Hematopoietic multipotent progenitor cell treated with erythropoietin and hydrocortisone succinate and interleukin-3 and kit ligand, for 8 days (in vitro differentiated cells): ENCODE measurements at regions not wholly inside any gene's neighbourhood (a gene's known extent, or its start where the extent isn't known, plus 50 kb on each side); places are given as distances from the start of the nearest gene placed in this dataset.
"Not testable (repeated sequence)": the region's sequence is repeated elsewhere in the genome, so short reads cannot be mapped to it uniquely, and the experiment has no call there.

Experiments used
- DNase-seq: peaks from one replicate; pipeline ENCODE4 v3.0.0-alpha.2; 2015

DNA sequence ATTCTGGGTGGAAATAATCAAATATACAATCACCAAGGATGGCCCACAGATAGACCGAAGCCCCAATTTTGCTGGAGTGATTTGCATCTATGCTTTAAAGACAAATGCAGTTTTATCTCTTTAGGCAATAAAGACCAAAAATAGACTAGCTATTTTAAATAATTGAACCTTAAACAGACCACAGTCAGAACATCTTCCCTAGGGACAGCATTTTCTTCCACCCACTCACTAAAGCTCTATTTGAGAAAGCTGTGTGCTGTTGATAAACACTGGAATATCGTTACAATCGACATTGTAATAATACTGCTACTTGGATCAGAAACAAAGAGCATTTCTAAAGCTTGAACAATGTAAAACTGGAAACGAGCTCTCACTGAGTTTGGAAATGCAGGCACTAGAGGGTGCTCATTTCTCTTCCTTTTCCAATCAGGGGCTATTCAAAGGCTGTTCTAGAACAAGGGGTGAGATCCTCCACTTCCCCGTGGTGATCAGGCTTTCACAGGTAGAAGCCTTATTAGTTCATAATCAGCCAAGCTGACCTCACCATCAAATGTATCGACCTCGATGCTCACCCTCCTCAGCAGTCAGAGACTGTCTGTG lies 209.3 kb upstream of the PRSS58 start:
- DNase-seq = not testable (repeated sequence)

DNA sequence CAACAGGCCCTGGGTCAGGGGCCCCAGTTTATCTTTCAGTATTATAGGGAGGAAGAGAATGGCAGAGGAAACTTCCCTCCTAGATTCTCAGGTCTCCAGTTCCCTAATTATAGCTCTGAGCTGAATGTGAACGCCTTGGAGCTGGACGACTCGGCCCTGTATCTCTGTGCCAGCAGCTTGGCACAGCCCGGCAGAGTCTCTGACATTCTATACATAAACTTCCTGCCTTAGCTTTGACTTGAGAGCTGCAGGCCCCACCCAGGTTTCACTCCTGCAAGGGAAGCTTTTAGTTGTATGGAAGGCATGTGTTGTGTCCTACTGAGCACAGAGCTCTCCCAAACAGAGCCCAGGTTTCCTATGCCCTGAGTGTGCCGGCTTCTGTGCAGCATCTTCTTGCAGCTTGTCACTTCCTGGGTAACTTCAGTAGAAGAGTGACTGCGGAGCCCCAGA lies 205.6 kb upstream of the PRSS58 start:
- DNase-seq = peak; percentile 65

DNA sequence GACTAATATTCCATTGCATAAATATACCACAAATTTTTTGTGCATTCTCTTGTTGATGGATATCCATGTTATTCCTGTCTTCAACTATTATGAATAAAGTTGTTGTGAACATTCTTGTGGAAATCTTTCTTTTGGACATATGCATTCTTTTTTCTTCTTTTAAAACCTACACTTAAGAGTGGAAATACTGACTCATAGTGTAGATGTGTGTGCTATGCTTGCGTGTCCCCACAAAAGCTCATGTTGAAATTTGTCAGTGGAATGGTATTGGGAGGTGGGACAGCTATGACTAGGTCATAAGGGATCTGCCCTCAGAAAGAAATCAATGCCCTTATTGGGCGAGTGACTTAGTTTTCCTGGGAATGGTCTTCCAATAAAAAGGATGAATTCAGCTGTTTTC lies 203.6 kb upstream of the PRSS58 start:
- no peak for DNase-seq

DNA sequence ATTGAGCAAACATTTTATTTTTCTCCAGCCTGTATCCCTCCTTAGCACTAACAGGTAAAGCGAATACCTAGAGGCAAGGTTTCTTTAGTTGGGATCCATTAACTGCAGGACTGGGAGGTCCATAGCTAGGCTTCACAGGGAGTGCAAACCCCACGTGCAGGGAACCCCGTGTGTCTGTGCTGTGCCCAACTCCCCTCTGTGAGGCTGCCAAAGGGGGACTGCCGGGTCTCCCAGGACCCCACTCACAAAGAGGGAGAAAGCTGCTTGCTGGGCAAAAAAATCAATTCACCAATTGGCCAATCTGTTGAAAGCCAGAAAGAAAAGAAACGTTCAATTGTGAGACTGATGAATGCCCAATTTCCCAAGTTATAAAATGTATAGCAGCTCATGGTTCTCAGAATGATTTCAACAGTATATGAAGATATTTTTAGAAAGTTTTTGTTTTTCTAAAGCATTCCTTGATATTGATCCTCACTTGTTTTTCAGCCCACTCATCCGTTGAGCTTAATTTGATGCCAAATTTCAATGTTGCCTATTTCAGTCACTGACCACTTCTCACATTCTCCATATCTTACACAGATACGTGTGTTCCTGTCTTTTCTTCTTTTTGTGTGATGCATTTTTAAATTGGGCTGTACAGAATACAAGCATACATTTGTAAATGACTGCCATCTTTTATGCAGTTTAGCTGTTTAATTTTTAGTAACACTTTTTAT lies 202.7 kb upstream of the PRSS58 start:
- no peak for DNase-seq

DNA sequence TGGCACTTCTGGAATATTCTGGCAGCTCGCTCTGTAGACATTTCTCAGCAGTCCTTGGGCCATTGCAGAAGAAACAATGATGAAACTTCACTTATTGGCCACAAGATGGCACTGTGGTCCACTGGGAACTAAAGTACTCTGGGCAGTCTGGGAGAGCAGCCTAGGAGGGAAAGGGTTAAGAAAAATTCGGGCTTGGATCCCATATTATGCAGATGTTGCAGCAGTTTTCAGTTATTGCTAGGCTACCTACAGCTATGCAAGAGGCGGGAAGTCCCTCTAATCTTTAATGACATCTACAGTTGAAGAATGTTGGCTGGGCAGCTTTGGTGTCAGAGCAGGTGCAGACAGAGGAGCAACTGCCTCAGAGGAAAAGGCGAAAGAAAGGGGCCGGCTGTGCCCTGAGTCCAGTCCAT lies 201.7 kb upstream of the PRSS58 start:
- peak; percentile 92 for DNase-seq

DNA sequence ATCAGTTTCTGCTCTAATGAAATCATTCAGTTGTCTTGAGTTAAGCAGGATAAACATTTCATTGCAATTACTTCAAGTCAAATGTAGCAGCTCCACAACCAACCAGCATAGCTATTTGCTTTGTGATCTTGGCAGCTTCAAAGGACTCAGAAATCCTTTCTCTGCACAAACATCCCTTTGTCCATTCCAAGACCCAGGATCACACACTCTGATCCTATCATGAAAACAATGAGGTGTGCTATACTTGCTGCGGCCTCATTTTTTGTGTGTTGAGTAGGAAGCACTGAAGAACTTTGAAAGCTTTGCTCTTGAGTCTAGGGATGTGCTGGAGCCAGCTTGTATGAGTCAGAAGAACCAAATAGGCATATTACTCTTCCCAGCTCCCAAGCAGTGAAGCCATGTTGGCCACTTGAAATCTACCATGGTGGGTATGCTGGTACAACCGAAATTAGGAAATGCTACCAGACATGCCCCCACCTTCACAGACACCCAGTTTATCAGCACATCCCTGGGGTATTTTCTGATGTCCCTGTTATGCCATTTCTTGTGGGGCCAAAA lies 199.4 kb upstream of the PRSS58 start:
- no peak for DNase-seq

DNA sequence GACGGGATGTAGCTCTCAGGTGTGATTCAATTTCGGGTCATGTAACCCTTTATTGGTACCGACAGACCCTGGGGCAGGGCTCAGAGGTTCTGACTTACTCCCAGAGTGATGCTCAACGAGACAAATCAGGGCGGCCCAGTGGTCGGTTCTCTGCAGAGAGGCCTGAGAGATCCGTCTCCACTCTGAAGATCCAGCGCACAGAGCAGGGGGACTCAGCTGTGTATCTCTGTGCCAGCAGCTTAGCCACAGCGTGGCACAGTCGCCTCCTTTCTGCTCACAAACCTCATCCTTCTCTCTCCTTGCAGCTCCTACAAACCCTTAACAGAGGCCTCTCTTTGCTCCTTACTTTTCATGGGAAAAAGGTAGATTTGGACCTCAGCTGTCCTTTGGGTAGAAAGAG lies 197.5 kb upstream of the PRSS58 start:
- no peak for DNase-seq

DNA sequence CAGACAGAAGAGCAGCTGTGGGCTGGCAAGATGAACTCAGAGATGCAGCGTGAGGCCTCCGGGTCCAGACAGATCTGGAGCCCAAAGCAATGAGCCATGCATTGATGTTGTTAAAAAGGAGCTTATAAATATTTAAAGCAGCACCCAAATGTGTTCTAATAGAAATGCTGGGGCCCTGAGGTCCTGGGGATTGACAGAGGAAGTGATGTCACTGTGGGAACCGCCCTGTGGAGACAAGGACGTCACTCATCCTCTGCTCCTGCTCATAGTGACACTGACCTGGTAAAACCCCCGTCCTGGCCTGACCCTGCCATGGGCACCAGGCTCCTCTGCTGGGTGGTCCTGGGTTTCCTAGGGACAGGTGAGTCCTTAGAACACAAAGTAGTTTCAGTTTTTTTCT lies 197.0 kb upstream of the PRSS58 start:
- no peak for DNase-seq

DNA sequence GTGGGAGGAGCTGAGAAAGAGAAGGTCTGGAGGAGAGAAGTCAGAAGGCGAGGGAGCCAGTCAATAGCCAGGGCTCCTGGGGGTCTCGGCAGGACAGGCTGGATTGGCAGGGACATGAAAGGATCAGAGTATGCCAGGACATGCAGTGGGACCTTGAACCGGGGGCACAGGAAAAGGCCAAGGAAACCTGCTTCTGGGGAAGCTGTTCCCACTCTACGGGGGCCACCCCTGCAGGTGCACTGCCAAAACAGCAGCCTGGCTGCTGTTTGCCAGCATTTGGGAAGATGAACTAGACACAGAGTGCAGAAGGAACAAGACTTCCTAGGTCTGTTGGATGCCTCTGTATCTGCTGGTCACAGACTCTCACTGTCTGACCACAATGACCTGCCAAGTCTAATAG lies 194.9 kb upstream of the PRSS58 start:
- no peak for DNase-seq

DNA sequence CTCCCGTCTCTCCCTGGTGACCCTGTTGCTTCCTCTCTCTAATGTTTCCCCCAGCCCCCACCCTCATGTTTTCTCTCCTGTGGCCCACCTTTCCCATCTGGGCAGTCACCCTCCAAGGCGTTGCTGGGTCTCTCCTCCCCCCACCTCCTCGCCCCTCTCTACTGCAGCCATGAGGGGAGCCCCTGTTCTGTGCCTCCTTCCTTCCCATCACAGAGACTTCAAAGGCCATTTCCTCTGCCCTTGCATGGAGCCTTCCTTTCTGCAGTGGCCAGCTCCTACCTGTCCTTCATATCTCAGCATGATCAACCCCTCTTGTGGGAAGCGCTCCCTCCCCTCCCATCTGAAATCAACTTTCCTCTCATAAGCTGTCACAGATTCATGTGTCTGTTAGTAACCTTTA lies 194.0 kb upstream of the PRSS58 start:
- no peak for DNase-seq

DNA sequence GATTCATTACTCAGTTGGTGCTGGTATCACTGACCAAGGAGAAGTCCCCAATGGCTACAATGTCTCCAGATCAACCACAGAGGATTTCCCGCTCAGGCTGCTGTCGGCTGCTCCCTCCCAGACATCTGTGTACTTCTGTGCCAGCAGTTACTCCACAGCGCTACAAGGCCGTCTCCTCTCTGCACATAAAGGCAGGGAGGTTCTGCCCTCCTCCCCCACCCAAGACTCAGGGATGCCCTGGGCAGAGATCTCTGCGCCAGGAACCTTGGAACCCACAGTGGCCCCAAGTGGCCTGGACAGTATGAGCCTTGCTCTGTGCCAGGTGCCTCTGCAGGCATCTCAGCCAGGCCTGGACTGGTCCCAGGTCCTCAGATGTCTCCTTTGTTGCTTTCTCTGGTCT lies 193.4 kb upstream of the PRSS58 start:
- no peak for DNase-seq

DNA sequence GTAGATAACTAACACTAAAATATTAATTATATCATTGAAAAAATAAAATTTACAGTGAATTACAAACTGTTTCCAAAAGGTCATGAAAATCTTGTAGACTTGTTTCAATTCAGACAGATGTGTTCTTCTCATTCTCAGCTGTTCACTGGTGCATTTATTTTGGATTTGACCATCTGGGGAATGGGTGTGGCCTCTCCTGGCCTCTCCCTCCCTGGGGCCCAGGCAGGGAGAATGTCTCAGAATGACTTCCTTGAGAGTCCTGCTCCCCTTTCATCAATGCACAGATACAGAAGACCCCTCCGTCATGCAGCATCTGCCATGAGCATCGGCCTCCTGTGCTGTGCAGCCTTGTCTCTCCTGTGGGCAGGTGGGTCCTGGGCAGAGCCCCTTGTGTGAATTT lies 192.8 kb upstream of the PRSS58 start:
- no peak for DNase-seq

DNA sequence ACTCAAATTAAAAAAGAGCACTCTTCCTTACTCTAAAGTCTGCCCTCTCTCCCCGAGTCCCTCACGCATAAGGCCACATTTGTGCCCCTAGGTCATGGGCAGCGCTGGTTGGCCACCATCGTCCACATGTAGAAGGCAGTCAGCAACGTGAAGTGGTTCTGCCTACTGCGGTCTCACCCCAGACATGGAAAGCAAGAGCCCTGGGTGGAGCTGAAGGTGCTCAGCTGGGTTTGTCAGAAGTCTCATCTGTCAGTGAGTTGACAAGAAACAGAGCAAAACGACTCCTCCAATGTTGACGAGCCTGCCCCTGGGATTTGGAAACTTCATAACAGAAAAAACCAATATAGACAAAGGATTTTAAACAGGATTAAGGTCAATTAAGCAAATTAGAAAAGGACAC lies 192.3 kb upstream of the PRSS58 start:
- no peak for DNase-seq

DNA sequence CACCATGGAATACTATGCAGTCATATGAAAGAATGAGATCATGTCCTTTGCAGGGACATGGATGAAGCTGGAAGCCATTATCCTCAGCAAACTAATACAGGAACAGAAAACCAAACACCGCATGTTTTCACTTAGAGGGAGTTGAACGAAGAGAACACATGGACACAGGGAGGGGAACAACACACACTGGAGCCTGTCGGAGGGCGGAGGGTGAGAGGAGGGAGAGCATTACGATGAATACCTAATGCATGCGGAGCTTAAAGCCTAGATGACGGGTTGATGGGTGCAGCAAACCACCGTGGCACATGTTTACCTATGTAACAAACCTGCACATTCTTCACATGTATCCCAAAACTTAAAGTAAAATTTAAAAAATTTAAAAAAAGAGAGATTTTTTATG lies 191.0 kb upstream of the PRSS58 start:
- not testable (repeated sequence) for DNase-seq

DNA sequence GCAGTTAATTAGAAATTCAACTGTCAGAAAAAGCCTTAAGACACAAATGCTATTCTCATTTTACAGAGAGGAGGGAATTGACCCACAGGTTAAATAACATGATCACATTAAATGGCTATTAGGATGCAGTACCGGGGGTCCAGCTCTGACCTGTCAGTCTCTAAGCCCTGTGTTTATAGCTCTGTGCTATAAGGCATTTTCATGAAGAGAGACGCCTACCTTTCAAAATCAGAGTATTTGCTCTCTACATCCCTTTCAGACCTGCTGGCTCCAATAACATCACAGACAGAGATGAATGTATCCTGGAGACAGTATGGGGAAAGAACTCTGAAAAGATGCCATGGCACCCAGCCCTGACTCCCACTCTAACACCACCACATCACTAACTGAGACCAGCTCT lies 189.9 kb upstream of the PRSS58 start:
- no peak for DNase-seq

DNA sequence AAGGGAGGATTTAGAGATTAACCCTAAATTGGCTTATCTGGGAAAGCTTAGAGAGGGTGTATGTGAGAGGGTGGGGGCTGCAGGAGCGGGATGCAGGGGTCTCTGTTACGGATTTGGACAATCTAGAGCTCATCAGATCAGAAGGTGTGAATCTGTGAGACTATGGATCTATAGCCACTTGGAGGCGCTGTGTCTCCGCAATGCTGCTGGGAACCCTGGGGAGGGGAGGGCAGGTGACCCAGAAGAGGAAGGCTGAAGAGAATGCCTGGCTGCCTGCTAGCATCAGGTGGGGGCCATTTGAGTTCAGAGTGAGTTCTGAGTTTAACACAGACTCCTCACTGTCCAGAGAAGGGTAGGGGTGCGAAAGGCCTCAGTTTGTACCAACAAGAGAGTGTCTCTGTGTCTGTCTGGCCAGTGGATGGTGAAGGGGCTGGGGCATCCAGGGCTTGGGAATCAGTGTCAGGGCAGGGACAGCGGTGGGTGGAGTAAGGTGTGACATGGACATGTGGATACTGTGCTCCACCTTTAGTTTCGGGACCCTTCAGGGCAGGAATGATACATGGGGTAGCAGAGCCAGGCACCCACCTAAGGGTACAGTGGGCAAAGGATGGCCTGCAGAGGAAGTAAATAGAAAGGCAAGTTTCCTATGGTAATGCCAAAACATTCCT lies 187.3 kb upstream of the PRSS58 start:
- peak; percentile 42 for DNase-seq

DNA sequence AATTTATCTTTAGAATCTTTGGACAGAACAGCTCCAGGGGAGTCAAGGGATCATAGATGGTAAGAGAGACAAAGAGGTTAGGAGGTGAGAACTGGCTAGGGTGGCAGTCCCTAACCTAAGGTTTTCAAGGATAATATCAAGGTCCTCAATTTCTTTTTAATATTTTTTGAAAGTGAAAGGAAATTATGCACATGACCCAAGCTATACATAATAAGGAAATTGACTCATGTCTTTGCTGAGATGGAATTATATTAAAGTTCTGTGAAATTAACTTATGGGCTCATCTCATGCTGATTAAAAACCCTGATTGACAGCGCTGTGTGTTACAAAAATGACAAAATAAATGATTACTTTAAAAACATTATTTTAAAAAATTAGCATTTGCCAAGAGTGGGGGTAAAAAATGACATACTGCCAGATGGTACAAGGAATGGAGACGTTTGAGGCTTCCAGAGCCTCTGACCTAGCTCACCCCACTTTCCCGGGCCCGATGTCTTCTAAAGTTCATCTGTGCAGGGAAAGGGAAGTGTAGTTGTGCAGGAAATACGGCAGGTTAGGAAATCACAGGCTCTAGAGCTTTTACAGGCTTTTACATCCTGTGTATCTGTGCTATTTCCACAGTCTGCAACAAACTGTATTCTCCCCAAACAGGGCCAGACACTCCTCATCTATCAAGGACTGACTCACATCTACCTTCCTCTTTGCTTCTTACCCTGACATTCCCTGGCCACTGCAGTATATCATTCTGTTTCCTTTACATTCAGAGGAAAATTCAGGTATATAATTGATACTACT lies 185.6 kb upstream of the PRSS58 start:
- DNase-seq = no peak

DNA sequence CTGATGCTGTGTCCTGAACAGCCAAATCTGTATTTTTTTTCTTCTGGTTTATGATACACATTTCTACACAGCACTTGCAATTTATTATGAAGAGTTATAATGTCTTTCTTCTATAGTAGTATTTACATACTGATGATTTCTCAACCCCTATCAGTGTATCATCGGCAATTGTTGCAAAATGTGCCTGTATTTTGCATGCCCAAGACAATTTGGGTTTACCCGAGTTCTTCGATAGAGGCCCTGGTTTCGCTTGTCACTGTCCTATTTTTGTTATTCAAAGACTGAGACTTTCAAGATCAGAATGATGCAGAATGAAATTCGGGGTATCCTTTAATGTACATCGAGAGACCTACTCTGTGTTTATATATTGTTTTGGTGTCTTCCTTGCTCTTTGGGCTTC lies 184.5 kb upstream of the PRSS58 start:
- DNase-seq = no peak

DNA sequence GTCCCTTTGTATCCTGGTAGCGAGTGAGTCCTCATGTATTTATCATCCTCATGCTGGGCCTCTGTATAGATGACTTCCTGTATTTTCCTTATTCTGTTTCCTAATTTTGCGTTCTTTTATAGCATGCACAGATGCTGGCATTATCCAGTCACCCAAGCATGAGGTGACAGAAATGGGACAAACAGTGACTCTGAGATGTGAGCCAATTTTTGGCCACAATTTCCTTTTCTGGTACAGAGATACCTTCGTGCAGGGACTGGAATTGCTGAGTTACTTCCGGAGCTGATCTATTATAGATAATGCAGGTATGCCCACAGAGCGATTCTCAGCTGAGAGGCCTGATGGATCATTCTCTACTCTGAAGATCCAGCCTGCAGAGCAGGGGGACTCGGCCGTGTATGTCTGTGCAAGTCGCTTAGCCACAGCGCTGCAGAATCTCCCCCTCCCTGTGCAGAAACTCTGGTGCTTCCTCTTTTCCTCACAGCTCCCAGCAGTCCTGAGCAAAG lies 183.1 kb upstream of the PRSS58 start:
- peak; percentile 22 for DNase-seq

DNA sequence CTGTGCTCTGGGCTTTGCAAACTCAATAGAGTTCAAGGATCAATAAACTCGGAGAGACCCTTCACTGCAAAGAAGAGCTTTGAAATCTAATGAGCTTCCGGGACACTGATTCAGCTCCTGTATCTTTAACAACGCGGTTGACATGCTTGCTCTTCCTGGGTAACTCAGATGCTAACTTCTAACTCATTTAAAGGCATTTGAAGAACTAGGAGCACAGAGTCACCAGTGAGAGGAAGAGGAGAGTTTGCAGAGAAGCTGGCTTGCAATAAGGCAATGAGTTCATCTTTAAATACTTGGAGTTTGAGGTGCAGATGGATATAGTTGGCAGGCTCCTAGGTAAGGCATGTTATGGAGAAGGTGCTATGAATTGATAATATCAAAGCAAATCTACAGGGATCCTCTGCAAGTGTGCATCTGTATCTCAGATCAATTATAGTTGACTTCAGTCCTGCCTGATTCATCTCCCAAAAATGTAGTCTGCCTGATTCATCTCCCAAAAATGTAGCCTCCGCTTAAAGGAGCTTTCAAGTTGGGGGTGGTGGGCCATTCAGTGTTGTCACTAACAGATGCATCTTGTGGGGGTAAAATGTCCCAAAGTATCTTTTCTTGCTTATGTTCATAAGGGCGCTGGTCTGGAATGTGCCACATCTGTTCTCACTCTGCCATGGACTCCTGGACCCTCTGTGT lies 182.5 kb upstream of the PRSS58 start:
- DNase-seq = no peak

DNA sequence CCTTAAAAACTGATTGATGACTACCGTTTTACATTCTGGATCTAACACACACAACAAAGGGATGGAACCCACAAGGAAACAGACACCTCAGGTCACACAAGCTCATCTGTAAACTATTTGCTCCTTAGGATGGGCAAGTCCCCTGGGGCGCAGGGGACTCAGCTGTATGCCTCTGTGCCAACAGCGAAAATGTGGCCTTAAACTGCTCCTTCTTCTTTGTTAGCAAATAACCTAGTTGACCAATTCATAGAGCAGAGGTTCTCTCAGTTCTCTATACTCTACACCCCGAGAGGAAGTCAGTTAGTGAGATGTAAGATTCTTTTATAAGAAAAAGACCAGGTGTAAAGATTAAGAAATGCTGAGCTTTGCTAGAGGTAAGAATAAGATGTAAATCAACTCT lies 181.9 kb upstream of the PRSS58 start:
- DNase-seq = no peak

DNA sequence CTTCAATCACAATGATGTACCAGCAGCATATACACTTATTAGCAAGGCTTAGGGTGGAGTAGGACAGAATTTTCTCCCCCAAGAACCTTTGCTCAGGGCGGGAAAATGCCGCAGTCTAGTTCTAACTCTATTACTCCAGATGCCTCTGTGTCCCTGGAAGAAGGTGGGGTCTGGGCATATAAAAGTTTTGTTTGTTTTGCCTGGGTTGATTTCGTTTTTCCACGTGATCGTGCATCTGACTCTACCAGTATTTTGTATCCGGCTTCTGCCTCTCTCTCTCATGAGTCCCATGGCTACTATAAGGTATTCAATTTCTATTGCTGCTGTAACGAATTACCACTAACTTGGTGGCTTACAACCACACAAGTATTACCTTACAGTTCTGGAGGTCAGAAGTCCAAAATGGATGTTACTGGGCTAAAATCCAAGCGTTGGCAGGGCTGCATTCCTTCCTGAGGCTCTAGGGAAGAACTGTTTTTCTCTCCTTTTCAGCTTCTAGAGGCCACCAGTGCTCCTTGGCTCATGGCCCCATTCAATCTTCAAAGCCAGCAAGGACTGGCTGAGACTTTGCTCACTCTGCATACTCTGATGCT lies 181.2 kb upstream of the PRSS58 start:
- DNase-seq = no peak
